ENCODE measurements at regions not wholly inside any gene's neighbourhood (a gene's known extent, or its start where the extent isn't known, plus 50 kb on each side); places are given as distances from the start of the nearest gene placed in this dataset.

- TF ChIP-seq, protein P1, sequence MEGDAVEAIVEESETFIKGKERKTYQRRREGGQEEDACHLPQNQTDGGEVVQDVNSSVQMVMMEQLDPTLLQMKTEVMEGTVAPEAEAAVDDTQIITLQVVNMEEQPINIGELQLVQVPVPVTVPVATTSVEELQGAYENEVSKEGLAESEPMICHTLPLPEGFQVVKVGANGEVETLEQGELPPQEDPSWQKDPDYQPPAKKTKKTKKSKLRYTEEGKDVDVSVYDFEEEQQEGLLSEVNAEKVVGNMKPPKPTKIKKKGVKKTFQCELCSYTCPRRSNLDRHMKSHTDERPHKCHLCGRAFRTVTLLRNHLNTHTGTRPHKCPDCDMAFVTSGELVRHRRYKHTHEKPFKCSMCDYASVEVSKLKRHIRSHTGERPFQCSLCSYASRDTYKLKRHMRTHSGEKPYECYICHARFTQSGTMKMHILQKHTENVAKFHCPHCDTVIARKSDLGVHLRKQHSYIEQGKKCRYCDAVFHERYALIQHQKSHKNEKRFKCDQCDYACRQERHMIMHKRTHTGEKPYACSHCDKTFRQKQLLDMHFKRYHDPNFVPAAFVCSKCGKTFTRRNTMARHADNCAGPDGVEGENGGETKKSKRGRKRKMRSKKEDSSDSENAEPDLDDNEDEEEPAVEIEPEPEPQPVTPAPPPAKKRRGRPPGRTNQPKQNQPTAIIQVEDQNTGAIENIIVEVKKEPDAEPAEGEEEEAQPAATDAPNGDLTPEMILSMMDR (IDR thresholded peaks at IDR 0.05) = no peak
- no peak for TF ChIP-seq POLR2A (IDR thresholded peaks at IDR 0.05)
Measured at GRCh38 chr7:12786494-12786893, 99.1 kb downstream of the ARL4A start.
